ENCODE measurements at regions not wholly inside any gene's neighbourhood (a gene's known extent, or its start where the extent isn't known, plus 50 kb on each side); places are given as distances from the start of the nearest gene placed in this dataset.

GRCh38 chr12:43255522-43256111, 296.4 kb downstream of the ADAMTS20 start:
- TF ChIP-seq CTCF (IDR thresholded peaks at IDR 0.05), result no peak
- no peaks in the 10 kb centered on the region for H3K4me1 ChIP-seq
- H3K9ac ChIP-seq (ENCODE audit: low read depth in 2 of 2, low read length in 2 of 2), result no peak overlapping the region
- no peak overlapping the region for H3K4me3 ChIP-seq
- H3K27me3 ChIP-seq, result no peaks in the 10 kb centered on the region
- no peaks in the 10 kb centered on the region for H3K9me3 ChIP-seq
- H3K36me3 ChIP-seq, result no peaks in the 10 kb centered on the region
- DNase-seq, result no peak
- H3K27ac ChIP-seq, result no peak overlapping the region
- intact Hi-C loops (cut with DNase I), result no loop called here

DNA sequence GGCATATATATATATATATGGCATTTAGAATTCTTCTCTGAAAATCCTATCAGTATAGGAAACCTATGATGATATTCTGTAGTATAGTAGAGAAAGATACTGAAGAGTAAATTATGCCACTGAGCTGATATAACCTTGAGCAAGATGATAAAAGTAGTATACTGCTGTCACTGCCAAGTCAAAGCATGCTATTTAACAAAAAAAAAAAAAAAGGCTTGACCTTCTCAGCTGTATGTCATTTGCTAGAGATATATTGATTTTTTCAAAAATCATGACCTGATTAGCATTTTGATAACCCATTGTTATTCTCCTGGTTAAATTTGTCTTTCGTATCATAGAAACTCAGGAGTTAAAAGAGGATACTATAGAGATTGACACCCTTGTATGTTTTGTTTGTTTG, 299.4 kb downstream of the ADAMTS20 start:
- TF ChIP-seq CTCF (IDR thresholded peaks at IDR 0.05), result no peak
- Histone ChIP-seq H3K4me3 (no peak overlapping the region), H3K27me3 (no peaks in the 10 kb centered on the region), H3K27ac (no peak overlapping the region), H3K9me3 (no peaks in the 10 kb centered on the region), H3K9ac (ENCODE audit: low read depth in 2 of 2, low read length in 2 of 2) (no peak overlapping the region), H3K4me1 (no peaks in the 10 kb centered on the region), H3K36me3 (no peaks in the 10 kb centered on the region)
- intact Hi-C loops (cut with DNase I), result no loop called here
- DNase-seq, result no peak

DNA sequence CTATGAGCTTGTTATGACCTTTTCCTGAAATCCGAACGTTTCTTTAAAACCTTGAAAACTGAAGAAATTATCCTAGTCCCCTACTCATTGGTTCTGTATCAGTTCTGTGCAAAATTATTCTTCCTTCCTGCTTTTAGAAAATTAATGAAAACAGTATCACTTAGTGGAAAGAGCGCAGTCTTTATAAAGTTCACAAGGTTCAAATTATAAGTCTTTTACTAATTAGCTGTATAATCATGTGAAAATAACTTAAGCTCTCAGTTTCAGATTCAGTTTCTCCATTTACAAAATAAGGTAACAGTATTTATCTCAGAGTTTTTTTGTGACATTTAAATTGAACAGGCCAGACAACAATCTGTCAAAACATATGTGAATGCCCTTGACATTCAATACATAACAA, 306.1 kb downstream of the ADAMTS20 start:
- Histone ChIP-seq H3K27me3 (no peaks in the 10 kb centered on the region), H3K9me3 (no peaks in the 10 kb centered on the region), H3K36me3 (no peaks in the 10 kb centered on the region), H3K4me3 (no peak overlapping the region), H3K4me1 (no peaks in the 10 kb centered on the region), H3K27ac (no peak overlapping the region), H3K9ac (ENCODE audit: low read depth in 2 of 2, low read length in 2 of 2) (no peak overlapping the region)
- DNase-seq, result no peak
- no peak for TF ChIP-seq CTCF (IDR thresholded peaks at IDR 0.05)
- intact Hi-C loops (cut with DNase I), result no loop called here

DNA sequence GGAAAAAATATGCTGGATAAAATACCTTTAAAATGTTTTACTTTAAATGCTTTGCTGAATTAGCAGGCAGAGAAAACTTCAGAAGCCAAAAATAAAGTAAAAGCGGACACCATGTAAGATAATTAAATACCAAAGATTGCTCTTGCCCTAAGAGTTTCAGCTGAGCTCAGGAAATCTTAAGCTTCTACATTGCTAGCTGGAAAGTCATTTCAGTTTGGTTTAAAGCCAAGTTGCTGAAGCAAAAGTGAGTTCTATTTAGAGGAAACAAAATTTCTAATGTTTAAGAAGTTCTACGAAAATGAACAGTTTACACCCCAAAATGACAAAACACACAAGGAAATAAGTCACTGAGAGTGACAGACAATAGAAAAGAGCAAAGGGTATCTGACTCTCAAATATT, 310.0 kb downstream of the ADAMTS20 start:
- no peak overlapping the region for H3K27ac ChIP-seq

DNA sequence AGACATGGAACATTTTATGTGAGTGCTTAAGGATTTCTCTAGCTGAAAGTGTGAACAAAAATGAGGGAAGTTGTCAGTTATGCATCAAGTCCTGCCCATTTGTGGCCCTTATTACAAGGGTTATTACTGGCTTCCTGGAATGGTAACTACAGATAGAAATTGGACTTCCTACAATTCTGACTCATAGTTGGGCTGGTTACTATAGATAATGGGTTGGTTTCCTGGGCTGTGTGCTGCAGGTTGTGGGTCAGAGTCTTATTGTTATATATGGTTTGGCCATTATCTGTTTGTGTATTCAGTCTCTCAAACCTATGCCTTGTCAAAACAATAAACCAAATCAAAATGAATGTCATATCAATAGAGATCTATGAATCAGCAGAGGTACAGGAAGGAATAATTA, 313.7 kb downstream of the ADAMTS20 start:
- Histone ChIP-seq H3K9ac (ENCODE audit: low read depth in 2 of 2, low read length in 2 of 2) (no peak overlapping the region), H3K4me3 (no peak overlapping the region), H3K36me3 (no peaks in the 10 kb centered on the region), H3K9me3 (no peaks in the 10 kb centered on the region), H3K27me3 (no peaks in the 10 kb centered on the region), H3K27ac (no peak overlapping the region), H3K4me1 (no peaks in the 10 kb centered on the region)
- TF ChIP-seq CTCF (IDR thresholded peaks at IDR 0.05), result no peak
- no peak for DNase-seq
- intact Hi-C loops (cut with DNase I), result no loop called here

More for the DNA sequence above, 310.0 kb downstream of the ADAMTS20 start:
- no peaks in the 10 kb centered on the region for H3K36me3 ChIP-seq
- no peak overlapping the region for H3K9ac ChIP-seq (ENCODE audit: low read depth in 2 of 2, low read length in 2 of 2)
- no peaks in the 10 kb centered on the region for H3K27me3 ChIP-seq
- no peak for DNase-seq
- H3K4me1 ChIP-seq, result no peaks in the 10 kb centered on the region
- H3K9me3 ChIP-seq, result no peaks in the 10 kb centered on the region
- intact Hi-C loops (cut with DNase I), result no loop called here
- TF ChIP-seq CTCF (IDR thresholded peaks at IDR 0.05), result no peak
- H3K4me3 ChIP-seq, result no peak overlapping the region
